Tibial nerve (tissue), 4 donors: ENCODE measurements at regions not wholly inside any gene's neighbourhood (a gene's known extent, or its start where the extent isn't known, plus 50 kb on each side); places are given as distances from the start of the nearest gene placed in this dataset.

Experiments used
- DNase-seq, 2 donors: peaks; one replicate each; pipeline ENCODE4 v3.0.0-alpha.2; 2019; ENCODE audit warnings: low spot score in 2 of 2
- H3K27ac ChIP-seq, 4 donors: fragments of 200-600 bp; sonication (generic) in 3 of 4; one replicate each; pipeline ENCODE4 v1.5.1; 2017 to 2019; ENCODE audit warnings: mild to moderate bottlenecking in 1 of 4
- H3K27me3 ChIP-seq, 2 donors: fragments of 200-600 bp; sonication (generic) in 1 of 2; one replicate each; pipeline versions ENCODE4 v1.5.1 to v1.6.0; 2017 to 2019
- H3K36me3 ChIP-seq, 3 donors: fragments of 200-600 bp; sonication (generic); one replicate each; pipeline ENCODE4 v1.5.1; 2018 to 2019
- H3K4me1 ChIP-seq, 4 donors: fragments of 200-600 bp; sonication (generic) in 3 of 4; one replicate each; pipeline ENCODE4 v1.5.1; 2017 to 2019
- H3K4me3 ChIP-seq, 4 donors: fragments of 200-600 bp; sonication (generic) in 3 of 4; one replicate each; pipeline ENCODE4 v1.5.1; 2017 to 2019; ENCODE audit warnings: mild to moderate bottlenecking in 1 of 4, moderate library complexity in 1 of 4
- H3K9me3 ChIP-seq, 4 donors: fragments of 200-600 bp; sonication (generic) in 3 of 4; one replicate each; pipeline ENCODE4 v1.5.1; 2017 to 2019
- EP300 ChIP-seq, 2 donors: sonication (generic); formaldehyde crosslinking; IDR thresholded peaks; one replicate each; pipeline ENCODE4 v1.6.1; 2017; ENCODE audit warnings: antibody characterized with exemption in 2 of 2, mild to moderate bottlenecking in 1 of 2
- POLR2A ChIP-seq, 2 donors: fragments of 450-650 bp; IDR thresholded peaks; one replicate each; pipeline ENCODE4 v1.6.1; 2017; ENCODE audit warnings: antibody characterized with exemption in 2 of 2, mild to moderate bottlenecking in 2 of 2, moderate library complexity in 2 of 2
- WGBS, 2 donors: methylation state at CpG; one replicate each; pipeline ENCODE4 v1.1.5; 2018; 5-methylcytosine and 5-hydroxymethylcytosine counted together
- TF ChIP-seq, protein P1 (sequence below), 5 experiments: fragments of 200-600 bp in 3 of 5; fragments of 450-650 bp in 2 of 5; sonication (generic) in 3 of 5; IDR thresholded peaks; one replicate each; pipeline ENCODE4 v1.5.1; 2016 to 2019; ENCODE audit warnings: antibody characterized with exemption in 5 of 5, mild to moderate bottlenecking in 3 of 5, moderate library complexity in 2 of 5

DNA sequence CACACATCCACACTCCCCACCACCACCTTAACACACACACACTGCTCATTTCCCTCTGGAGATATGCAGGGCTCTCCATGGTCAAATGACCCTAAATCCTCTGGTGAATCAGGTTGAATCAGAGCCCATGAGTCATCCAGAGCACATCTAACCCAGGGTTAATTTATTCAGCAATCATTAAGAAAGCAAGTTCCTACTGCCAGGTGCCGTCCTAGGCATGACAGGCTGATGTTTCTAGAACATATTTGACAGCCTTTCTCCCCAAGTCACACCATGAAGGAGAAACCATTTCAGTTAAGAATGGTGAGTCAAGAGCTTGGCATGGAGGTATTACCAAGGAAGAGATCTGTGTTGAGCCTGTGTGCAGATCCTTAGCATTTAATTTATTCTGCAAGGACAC is 194.3 kb upstream of the CAMK1G start:
- no peaks in the 10 kb centered on the region for H3K4me1 ChIP-seq
- H3K27me3 ChIP-seq: no peaks in the 10 kb centered on the region
- 69 to 75% methylated on average over 1 of the region's 1 CpG for WGBS, 2 donors
- no peak for DNase-seq
- H3K36me3 ChIP-seq: no peaks in the 10 kb centered on the region
- H3K27ac ChIP-seq: no peak overlapping the region
- TF ChIP-seq, protein P1, sequence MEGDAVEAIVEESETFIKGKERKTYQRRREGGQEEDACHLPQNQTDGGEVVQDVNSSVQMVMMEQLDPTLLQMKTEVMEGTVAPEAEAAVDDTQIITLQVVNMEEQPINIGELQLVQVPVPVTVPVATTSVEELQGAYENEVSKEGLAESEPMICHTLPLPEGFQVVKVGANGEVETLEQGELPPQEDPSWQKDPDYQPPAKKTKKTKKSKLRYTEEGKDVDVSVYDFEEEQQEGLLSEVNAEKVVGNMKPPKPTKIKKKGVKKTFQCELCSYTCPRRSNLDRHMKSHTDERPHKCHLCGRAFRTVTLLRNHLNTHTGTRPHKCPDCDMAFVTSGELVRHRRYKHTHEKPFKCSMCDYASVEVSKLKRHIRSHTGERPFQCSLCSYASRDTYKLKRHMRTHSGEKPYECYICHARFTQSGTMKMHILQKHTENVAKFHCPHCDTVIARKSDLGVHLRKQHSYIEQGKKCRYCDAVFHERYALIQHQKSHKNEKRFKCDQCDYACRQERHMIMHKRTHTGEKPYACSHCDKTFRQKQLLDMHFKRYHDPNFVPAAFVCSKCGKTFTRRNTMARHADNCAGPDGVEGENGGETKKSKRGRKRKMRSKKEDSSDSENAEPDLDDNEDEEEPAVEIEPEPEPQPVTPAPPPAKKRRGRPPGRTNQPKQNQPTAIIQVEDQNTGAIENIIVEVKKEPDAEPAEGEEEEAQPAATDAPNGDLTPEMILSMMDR (IDR thresholded peaks at IDR 0.05): no peak
- no peak for TF ChIP-seq EP300 (IDR thresholded peaks at IDR 0.05)
- no peak for TF ChIP-seq POLR2A (IDR thresholded peaks at IDR 0.05)
- H3K9me3 ChIP-seq: no peaks in the 10 kb centered on the region
- no peak overlapping the region for H3K4me3 ChIP-seq

DNA sequence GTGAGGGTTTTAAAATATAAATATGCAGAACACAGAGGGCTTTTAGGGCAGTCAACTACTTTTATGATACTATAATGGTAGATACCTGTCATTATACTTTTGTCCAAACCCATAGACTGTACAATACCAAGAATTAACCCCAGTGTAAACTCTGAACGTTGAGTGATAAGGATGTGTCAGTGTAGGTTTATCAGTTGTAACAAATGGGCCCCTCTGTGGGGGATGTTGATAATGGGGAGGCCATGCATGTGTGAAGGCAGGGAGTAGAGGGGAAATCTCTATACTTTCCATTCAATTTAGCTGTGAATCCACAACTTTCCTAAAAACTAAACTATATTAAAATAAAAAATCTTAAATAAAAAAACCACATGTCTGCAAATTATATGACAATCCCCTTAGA is 193.5 kb upstream of the CAMK1G start:
- Histone ChIP-seq H3K27ac (no peak overlapping the region), H3K4me1 (no peaks in the 10 kb centered on the region), H3K4me3 (no peak overlapping the region), H3K27me3 (no peaks in the 10 kb centered on the region), H3K9me3 (no peaks in the 10 kb centered on the region), H3K36me3 (no peaks in the 10 kb centered on the region)
- no peak for TF ChIP-seq EP300 (IDR thresholded peaks at IDR 0.05)
- TF ChIP-seq, protein P1 (IDR thresholded peaks at IDR 0.05): no peak
- TF ChIP-seq POLR2A (IDR thresholded peaks at IDR 0.05): no peak
- 84 to 87% methylated on average over 1 of the region's 1 CpG for WGBS, 2 donors
- no peak for DNase-seq

DNA sequence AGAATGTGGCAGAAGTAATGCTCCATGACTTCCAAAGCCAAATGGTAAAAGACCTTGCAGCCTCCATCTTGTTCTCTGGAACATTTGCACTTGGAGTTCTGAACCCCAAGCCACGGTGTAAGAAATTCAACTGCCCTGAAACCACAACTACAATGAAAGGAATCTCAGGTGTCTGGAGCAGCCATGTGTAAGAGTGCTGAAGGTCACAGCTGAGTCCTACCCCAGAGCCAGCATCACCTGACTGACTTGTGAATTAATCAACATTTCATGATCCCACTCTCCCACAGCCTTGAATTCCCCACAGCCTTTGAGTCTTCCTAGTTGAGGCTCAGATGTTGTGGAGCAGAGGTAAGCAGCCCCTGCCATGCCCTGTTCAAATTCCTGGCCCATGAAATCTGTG is 192.8 kb upstream of the CAMK1G start:
- 79 to 86% methylated on average over 1 of the region's 1 CpG for WGBS, 2 donors
- no peaks in the 10 kb centered on the region for H3K36me3 ChIP-seq
- H3K4me1 ChIP-seq: no peaks in the 10 kb centered on the region
- TF ChIP-seq POLR2A (IDR thresholded peaks at IDR 0.05) (no peak), EP300 (IDR thresholded peaks at IDR 0.05) (no peak)
- TF ChIP-seq, protein P1 (IDR thresholded peaks at IDR 0.05): no peak
- H3K4me3 ChIP-seq: no peak overlapping the region
- no peaks in the 10 kb centered on the region for H3K27me3 ChIP-seq
- H3K27ac ChIP-seq: no peak overlapping the region
- no peak for DNase-seq
- H3K9me3 ChIP-seq: no peaks in the 10 kb centered on the region

DNA sequence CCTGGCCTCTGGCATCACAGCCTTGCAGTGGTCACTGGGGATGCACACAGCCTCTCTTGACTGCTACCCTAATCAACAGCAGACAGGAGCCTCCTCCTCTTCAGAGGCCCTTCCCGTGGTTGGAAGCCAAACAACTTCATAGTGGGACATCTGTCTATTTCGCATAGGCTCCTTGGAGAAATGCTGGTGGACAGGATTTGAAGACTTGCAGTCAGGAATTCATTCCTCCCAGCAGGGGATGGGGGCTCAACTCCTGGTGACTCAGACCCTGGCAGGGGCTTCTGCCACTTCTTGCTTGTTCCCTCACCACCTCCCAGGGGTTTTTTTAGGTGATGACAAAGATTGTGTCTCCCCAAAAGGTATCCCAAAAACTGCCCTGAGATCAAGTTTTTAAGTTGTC is 191.7 kb upstream of the CAMK1G start:
- 77 to 85% methylated on average over 2 of the region's 2 CpGs for WGBS, 2 donors
- H3K4me1 ChIP-seq: no peaks in the 10 kb centered on the region
- no peak overlapping the region for H3K27ac ChIP-seq
- no peak for TF ChIP-seq POLR2A (IDR thresholded peaks at IDR 0.05)
- TF ChIP-seq, protein P1 (IDR thresholded peaks at IDR 0.05): no peak
- TF ChIP-seq EP300 (IDR thresholded peaks at IDR 0.05): no peak
- DNase-seq: no peak
- no peaks in the 10 kb centered on the region for H3K9me3 ChIP-seq
- H3K4me3 ChIP-seq: no peak overlapping the region
- no peaks in the 10 kb centered on the region for H3K36me3 ChIP-seq
- no peaks in the 10 kb centered on the region for H3K27me3 ChIP-seq

DNA sequence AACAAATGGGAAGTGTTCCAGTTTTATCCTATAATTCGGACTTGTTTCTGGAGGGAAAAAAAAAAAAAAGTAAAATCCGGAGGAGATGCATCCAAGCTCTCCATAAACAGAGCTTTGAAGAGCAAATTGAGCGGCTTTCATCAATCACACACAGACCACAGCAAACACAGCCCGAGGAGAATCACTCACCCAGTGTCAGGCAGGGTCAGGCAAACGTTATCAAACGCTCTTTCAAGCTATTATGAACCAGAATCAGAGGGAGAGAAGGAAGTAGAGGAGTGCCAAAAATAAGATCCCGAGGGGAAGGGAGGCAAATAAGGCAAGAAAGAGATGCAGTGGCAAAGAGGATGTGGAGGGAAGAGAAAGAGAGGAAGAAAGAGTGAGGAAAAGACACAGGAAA is 188.3 kb upstream of the CAMK1G start:
- no peak for DNase-seq
- Histone ChIP-seq H3K27me3 (no peaks in the 10 kb centered on the region), H3K36me3 (no peaks in the 10 kb centered on the region)

More for the DNA sequence above, 188.3 kb upstream of the CAMK1G start:
- no peaks in the 10 kb centered on the region for H3K9me3 ChIP-seq
- no peak overlapping the region for H3K4me3 ChIP-seq
- 14% methylated on average over 7 of the region's 7 CpGs for WGBS, 2 donors
- peaks cover 0 to 19% (median 0%) of the 10 kb centered on the region in 4 donors for H3K4me1 ChIP-seq
- no peak for TF ChIP-seq EP300 (IDR thresholded peaks at IDR 0.05)
- TF ChIP-seq, protein P1 (IDR thresholded peaks at IDR 0.05): no peak
- TF ChIP-seq POLR2A (IDR thresholded peaks at IDR 0.05): no peak
- no peak overlapping the region for H3K27ac ChIP-seq
